Heart right ventricle (tissue), 16 donors: ENCODE measurements at regions not wholly inside any gene's neighbourhood (a gene's known extent, or its start where the extent isn't known, plus 50 kb on each side); places are given as distances from the start of the nearest gene placed in this dataset.

Experiments
- ATAC-seq, 8 donors: fragments of 200-7000 bp; cut with Tn5 transposase; one replicate each; pipeline ENCODE4 v1.9.1; 2020; ENCODE audit warnings: mild to moderate bottlenecking in 8 of 8, moderate library complexity in 8 of 8, moderate number of reproducible peaks in 1 of 8
- DNase-seq, 2 donors: peaks; one replicate each; pipeline ENCODE4 v3.0.0-alpha.2; 2020
- H3K27ac ChIP-seq, 10 donors: fragments of 200-600 bp; sonication (generic) in 2 of 10; one replicate each; pipeline versions ENCODE4 v1.5.0 to v1.8.0; 2020 to 2022; ENCODE audit warnings: mild to moderate bottlenecking in 3 of 10
- H3K27me3 ChIP-seq, 7 donors: fragments of 200-600 bp; one replicate each; pipeline ENCODE4 v1.8.0; 2021 to 2022; ENCODE audit warnings: mild to moderate bottlenecking in 2 of 7
- H3K36me3 ChIP-seq, 9 donors: fragments of 200-600 bp; sonication (generic) in 1 of 9; one replicate each; pipeline versions ENCODE4 v1.5.0 to v1.8.0; 2020 to 2022; ENCODE audit warnings: mild to moderate bottlenecking in 2 of 9
- H3K4me1 ChIP-seq, 9 donors: fragments of 200-600 bp; sonication (generic) in 1 of 9; one replicate each; pipeline versions ENCODE4 v1.5.0 to v1.8.0; 2020 to 2022; ENCODE audit warnings: mild to moderate bottlenecking in 4 of 9
- H3K4me3 ChIP-seq, 10 donors: fragments of 200-600 bp; sonication (generic) in 2 of 10; one replicate each; pipeline versions ENCODE4 v1.5.0 to v1.8.0; 2020 to 2022; ENCODE audit warnings: mild to moderate bottlenecking in 7 of 10, moderate library complexity in 2 of 10
- H3K9me3 ChIP-seq, 11 donors: fragments of 200-600 bp in 10 of 11; sonication (generic) in 2 of 11; one replicate each; pipeline versions ENCODE4 v1.5.0 to v1.8.0; 2013 to 2022; ENCODE audit warnings: mild to moderate bottlenecking in 2 of 11, control low read depth in 1 of 11, moderate library complexity in 1 of 11
- CTCF ChIP-seq, 9 donors: fragments of 200-600 bp; sonication (generic) in 2 of 9; IDR thresholded peaks; one replicate each; pipeline versions ENCODE4 v1.5.0 to v1.8.0; 2021 to 2022; ENCODE audit warnings: antibody characterized with exemption in 9 of 9, mild to moderate bottlenecking in 5 of 9, moderate library complexity in 1 of 9
- WGBS, 2 donors: extraction: QIAGEN DNeasy Blood & Tissue Kit; methylation state at CpG; one replicate each; pipeline ENCODE4 v1.1.7; 2013; ENCODE audit warnings: inconsistent platforms in 1 of 2; 5-methylcytosine and 5-hydroxymethylcytosine counted together
- intact Hi-C, 10 donors: fragments of 100-400 bp; cut with DNase I; formaldehyde crosslinking; loops; one replicate each; pipeline versions ENCODE4 v1.11.1 to v1.14.2; 2022
- donor health status: Arrhythmogenic right ventricular cardiomyopathy.
- donor health status: ischemic (EF 13 %, LVEDD 7.1; RV severe dilation, severe dysfunction).
- donor health status: healthy with polysubstance abuse.
- donor health status: DM: no; HTN: yes; CAD: no.
- donor health status: DM: no; HTN: no; CAD: no.
- donor health status: ischemic (EF 25% LVEDD 6.9; RV normal size, moderate dysfunction).
- donor health status: ischemic (EF 25% LVEDD 5.7; RV mildly dilated, moderate dysfunction).
- donor health status: healthy.
- donor health status: DM: yes; HTN: yes; CAD: no.
- donor health status: Ischemic cardiomyopathy.
- donor health status: ischemic (EF 35%, LVEDD 5.7; RV mildly dilated, moderate dysfunction).
- donor health status: nonischemic (EF 11% LVEDD 7.7; RV severe dilation, severe dysfunction).
- donor health status: DM: yes; HTN: yes; CAD: no.
- donor health status: PGD.
- donor health status: ischemic (EF 29% LVEDD 5.4; RV normal size, mild dysfunction).
- donor health status: nonischemic (EF 23%, LVEDD 6.1; RV moderate dilation, normal function).

GRCh38 chr14:97532052-97532451 is 734.9 kb downstream of the VRK1 start:
- Histone ChIP-seq H3K4me3 (no peak overlapping the region), H3K27me3 (peaks cover 0 to 24% (median 0%) of the 10 kb centered on the region in 7 donors), H3K4me1 (no peaks in the 10 kb centered on the region), H3K27ac (no peak overlapping the region), H3K36me3 (no peaks in the 10 kb centered on the region), H3K9me3 (no peaks in the 10 kb centered on the region)
- TF ChIP-seq CTCF (IDR thresholded peaks at IDR 0.05), result no peak
- 76 to 97% methylated on average over 1 of the region's 1 CpG for whole genome bisulfite sequencing, 2 donors
- intact Hi-C loops, result no loop called here
- DNase-seq (no peak), ATAC-seq (no peak)

DNA sequence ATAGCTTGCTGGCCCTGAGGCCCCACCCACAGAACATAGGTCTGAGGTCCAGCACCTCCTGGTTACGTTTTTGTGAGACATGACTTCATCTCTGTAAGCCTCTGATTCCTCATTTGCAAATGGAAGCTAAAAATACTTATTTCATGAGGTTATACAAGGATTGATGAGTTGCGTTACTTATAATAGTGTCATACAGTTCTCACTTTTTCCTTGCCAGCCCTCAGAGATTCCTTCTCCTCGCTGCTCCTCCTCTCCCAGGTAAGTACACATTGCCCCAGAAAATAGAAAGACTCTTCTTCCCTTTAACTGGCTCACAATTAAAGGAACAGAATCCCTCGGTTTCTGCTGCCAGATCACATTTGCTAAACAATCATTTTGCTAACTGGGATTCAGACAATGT is 739.2 kb downstream of the VRK1 start:
- TF ChIP-seq CTCF (IDR thresholded peaks at IDR 0.05), result no peak
- Histone ChIP-seq H3K4me3 (no peak overlapping the region), H3K9me3 (no peaks in the 10 kb centered on the region), H3K36me3 (no peaks in the 10 kb centered on the region), H3K27me3 (peaks cover 0 to 28% (median 0%) of the 10 kb centered on the region in 7 donors), H3K4me1 (no peaks in the 10 kb centered on the region), H3K27ac (no peak overlapping the region)
- intact Hi-C loops, result no loop called here
- 52 to 64% methylated on average over 4 of the region's 4 CpGs for WGBS, 2 donors
- DNase-seq, result no peak
- ATAC-seq, result no peak

GRCh38 chr14:97538749-97539410 is 741.7 kb downstream of the VRK1 start:
- DNase-seq (no peak), ATAC-seq (no peak)
- TF ChIP-seq CTCF (IDR thresholded peaks at IDR 0.05), result no peak
- no peaks in the 10 kb centered on the region for H3K36me3 ChIP-seq
- intact Hi-C loops, result no loop called here
- H3K4me1 ChIP-seq, result peaks cover 0 to 4% (median 0%) of the 10 kb centered on the region in 9 donors
- no peak overlapping the region for H3K27ac ChIP-seq
- no peak overlapping the region for H3K4me3 ChIP-seq
- 68 to 69% methylated on average over 10 of the region's 10 CpGs for WGBS, 2 donors
- no peaks in the 10 kb centered on the region for H3K9me3 ChIP-seq
- peaks cover 0 to 17% (median 0%) of the 10 kb centered on the region in 7 donors for H3K27me3 ChIP-seq

DNA sequence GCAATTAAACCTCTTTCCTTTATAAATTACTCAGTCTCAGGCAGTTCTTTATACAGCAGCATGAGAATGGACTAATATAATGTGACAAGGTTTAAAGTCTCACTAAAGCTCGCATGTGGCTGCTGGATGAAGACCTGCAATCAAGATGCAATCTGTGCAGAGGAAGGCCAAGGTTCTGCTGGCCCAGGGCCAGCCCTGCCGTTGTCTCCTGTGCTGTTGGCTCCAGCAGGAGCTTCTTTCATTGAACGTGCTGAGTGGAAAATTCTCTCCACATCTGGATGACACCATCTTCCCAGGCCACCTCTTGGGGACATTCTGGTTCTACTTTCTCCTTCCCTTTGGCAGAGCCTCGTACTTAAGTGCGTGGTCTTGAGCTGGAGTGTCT is 742.2 kb downstream of the VRK1 start:
- Histone ChIP-seq H3K4me1 (peaks cover 0 to 9% (median 0%) of the 10 kb centered on the region in 9 donors), H3K9me3 (no peaks in the 10 kb centered on the region), H3K27ac (no peak overlapping the region), H3K36me3 (no peaks in the 10 kb centered on the region), H3K27me3 (peaks cover 0 to 14% (median 0%) of the 10 kb centered on the region in 7 donors), H3K4me3 (no peak overlapping the region)
- ATAC-seq, result no peak
- no peak for TF ChIP-seq CTCF (IDR thresholded peaks at IDR 0.05)
- DNase-seq, result no peak
- intact Hi-C loops, result no loop called here
- 56 to 60% methylated on average over 5 of the region's 5 CpGs for WGBS, 2 donors
